ENCODE measurements at regions not wholly inside any gene's neighbourhood (a gene's known extent, or its start where the extent isn't known, plus 50 kb on each side); places are given as distances from the start of the nearest gene placed in this dataset.

DNA sequence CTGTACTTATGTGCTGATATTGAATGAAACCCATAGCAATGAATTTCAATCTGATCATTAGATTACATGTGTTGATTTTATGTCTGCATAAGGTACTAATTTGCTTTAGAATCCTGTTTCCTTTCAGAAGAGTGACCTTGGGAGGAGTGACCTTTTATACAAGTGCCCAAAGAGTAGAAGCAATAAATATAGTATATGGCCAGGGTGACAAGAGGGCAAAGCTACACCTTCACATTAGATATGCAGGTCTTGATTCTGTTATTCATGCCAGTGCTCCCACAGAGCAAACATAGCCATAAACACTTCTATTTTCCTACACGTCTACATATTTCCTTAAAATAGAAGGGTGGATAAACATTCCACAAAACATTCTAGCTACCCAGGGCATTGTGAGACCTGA lies 158.2 kb upstream of the RAP2B start:
- TF ChIP-seq POLR2A (IDR thresholded peaks at IDR 0.05; ENCODE audit: low read depth, low read length) (no peak), POLR2AphosphoS5 (IDR thresholded peaks at IDR 0.05; ENCODE audit: low read depth, low read length) (no peak), SPI1 (IDR thresholded peaks at IDR 0.05; ENCODE audit: low read depth, low read length) (no peak), TAF1 (IDR thresholded peaks at IDR 0.05; ENCODE audit: low read depth, low read length) (no peak), PAX5 (IDR thresholded peaks at IDR 0.05; ENCODE audit: insufficient read depth, low read length, severe bottlenecking) (no peak), POU2F2 (IDR thresholded peaks at IDR 0.05; ENCODE audit: low read depth, low read length) (no peak)

Measured in GM12891 (cell line).